ENCODE measurements at regions not wholly inside any gene's neighbourhood (a gene's known extent, or its start where the extent isn't known, plus 50 kb on each side); places are given as distances from the start of the nearest gene placed in this dataset.

DNA sequence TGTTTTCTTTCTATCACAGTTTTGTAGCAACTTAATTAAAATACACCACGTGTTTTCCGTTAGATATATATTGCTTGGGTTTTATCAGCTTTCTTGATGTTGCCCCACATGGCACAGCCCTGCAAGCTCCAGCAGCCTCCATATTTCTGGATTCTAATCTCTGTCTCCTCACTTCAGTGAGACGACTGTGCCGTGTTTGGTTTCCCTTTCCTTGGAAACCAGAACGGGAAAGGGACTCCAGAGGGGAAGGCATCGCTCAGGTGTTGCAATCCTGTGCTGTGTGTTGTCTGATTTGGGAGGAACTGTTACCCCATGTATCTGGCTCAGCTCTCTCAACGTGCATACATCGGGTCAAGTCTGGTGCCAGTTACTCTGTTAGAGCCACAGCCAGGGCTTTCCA, 464.2 kb upstream of the B3GAT1 start:
- Histone ChIP-seq H3K9me3 (no peaks in the 10 kb centered on the region), H3K36me3 (no peaks in the 10 kb centered on the region), H3K4me3 (no peak overlapping the region), H3K27me3 (no peaks in the 10 kb centered on the region), H3K27ac (no peak overlapping the region), H3K4me1 (no peaks in the 10 kb centered on the region)
- no peak for DNase-seq
- intact Hi-C loops (cut with DNase I; ENCODE audit: low total_unique reads) = no loop called here
- no peak for TF ChIP-seq POLR2A (IDR thresholded peaks at IDR 0.05)
- TF ChIP-seq, protein P1, sequence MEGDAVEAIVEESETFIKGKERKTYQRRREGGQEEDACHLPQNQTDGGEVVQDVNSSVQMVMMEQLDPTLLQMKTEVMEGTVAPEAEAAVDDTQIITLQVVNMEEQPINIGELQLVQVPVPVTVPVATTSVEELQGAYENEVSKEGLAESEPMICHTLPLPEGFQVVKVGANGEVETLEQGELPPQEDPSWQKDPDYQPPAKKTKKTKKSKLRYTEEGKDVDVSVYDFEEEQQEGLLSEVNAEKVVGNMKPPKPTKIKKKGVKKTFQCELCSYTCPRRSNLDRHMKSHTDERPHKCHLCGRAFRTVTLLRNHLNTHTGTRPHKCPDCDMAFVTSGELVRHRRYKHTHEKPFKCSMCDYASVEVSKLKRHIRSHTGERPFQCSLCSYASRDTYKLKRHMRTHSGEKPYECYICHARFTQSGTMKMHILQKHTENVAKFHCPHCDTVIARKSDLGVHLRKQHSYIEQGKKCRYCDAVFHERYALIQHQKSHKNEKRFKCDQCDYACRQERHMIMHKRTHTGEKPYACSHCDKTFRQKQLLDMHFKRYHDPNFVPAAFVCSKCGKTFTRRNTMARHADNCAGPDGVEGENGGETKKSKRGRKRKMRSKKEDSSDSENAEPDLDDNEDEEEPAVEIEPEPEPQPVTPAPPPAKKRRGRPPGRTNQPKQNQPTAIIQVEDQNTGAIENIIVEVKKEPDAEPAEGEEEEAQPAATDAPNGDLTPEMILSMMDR (IDR thresholded peaks at IDR 0.05) = no peak

DNA sequence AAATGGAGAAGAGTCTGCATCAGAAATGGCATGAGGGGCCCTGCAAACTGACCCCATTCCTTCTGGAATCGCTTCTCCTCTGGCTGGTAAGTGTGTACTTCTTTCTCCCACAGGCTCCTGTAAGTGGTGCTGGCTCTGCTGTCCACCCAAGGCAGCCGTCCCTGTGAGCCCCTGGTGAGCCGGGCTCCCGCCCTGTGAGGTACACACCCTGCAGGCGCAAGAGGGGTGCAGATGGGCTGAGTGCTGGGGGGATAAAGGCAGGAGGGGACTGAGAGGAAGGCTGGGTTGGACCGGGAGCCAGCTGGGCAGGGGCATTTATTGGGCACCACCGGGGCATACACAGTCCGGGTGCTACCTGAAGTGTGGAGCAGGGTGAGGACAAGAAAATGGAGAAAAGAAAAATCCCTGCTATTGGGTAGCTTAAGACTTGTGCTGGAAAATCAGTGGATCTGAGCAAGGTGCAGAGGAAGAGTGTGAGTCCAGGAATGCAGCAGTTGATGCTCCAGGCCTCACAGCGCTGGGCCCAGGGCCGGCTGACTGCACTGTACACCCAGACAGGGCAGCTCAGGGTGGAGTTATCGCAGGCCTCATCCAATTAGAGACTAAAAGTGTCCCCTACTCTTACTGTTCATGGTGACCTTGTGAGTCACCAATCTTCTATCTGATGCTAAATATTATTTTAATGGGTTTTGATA, 455.1 kb upstream of the B3GAT1 start:
- TF ChIP-seq, protein P1 (IDR thresholded peaks at IDR 0.05) = no peak
- TF ChIP-seq POLR2A (IDR thresholded peaks at IDR 0.05) = no peak
- DNase-seq = no peak
- intact Hi-C loops (cut with DNase I; ENCODE audit: low total_unique reads) = no loop called here
- H3K4me3 ChIP-seq = no peak overlapping the region
- H3K27ac ChIP-seq = no peak overlapping the region
- H3K4me1 ChIP-seq = no peaks in the 10 kb centered on the region
- H3K36me3 ChIP-seq = no peaks in the 10 kb centered on the region
- no peaks in the 10 kb centered on the region for H3K27me3 ChIP-seq
- no peaks in the 10 kb centered on the region for H3K9me3 ChIP-seq

DNA sequence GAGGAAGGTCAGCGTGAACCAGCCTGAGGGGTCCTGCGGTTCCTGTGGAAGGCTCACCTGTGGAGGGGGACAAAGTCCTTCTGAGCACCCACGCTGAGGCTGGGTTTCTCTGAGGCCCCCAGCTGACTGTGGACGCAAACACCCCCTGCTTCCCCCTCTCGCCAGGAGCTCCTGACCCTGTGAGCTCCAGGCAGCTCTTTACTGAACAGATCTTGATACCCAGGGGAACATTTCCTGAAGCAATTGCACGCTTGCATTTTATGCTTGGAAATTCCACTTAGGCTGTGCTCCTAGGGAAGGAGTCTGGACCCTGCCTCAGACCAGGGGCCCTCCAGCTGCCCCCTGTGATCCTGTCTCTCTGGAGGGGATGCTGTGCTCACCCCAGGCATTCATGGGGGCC, 454.2 kb upstream of the B3GAT1 start:
- Histone ChIP-seq H3K4me1 (no peaks in the 10 kb centered on the region), H3K4me3 (no peak overlapping the region), H3K9me3 (no peaks in the 10 kb centered on the region), H3K27me3 (no peaks in the 10 kb centered on the region), H3K36me3 (no peaks in the 10 kb centered on the region), H3K27ac (no peak overlapping the region)
- no peak for TF ChIP-seq POLR2A (IDR thresholded peaks at IDR 0.05)
- TF ChIP-seq, protein P1 (IDR thresholded peaks at IDR 0.05) = no peak
- DNase-seq = no peak
- intact Hi-C loops (cut with DNase I; ENCODE audit: low total_unique reads) = no loop called here

DNA sequence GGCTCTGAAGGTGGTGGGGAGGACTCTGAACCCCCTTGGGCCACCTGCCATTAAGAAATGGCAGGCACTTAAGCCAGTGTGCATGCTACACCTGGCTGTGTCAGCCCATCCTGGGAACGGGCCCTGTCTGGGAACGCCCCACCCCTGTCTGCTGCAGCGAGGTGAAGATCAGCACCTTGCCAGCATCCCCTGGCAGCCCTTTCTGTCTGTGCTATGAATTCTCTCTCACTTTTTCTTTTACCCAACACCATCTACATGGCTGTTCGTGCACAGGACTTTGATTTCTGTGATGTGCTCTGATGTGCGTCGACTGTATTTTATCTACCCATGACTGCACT, 452.9 kb upstream of the B3GAT1 start:
- no peaks in the 10 kb centered on the region for H3K27me3 ChIP-seq
- no peak overlapping the region for H3K4me3 ChIP-seq
- no peaks in the 10 kb centered on the region for H3K36me3 ChIP-seq
- intact Hi-C loops (cut with DNase I; ENCODE audit: low total_unique reads) = no loop called here
- H3K27ac ChIP-seq = no peak overlapping the region
- DNase-seq = no peak
- H3K9me3 ChIP-seq = no peaks in the 10 kb centered on the region
- no peaks in the 10 kb centered on the region for H3K4me1 ChIP-seq
- TF ChIP-seq POLR2A (IDR thresholded peaks at IDR 0.05) = no peak
- TF ChIP-seq, protein P1 (IDR thresholded peaks at IDR 0.05) = no peak

DNA sequence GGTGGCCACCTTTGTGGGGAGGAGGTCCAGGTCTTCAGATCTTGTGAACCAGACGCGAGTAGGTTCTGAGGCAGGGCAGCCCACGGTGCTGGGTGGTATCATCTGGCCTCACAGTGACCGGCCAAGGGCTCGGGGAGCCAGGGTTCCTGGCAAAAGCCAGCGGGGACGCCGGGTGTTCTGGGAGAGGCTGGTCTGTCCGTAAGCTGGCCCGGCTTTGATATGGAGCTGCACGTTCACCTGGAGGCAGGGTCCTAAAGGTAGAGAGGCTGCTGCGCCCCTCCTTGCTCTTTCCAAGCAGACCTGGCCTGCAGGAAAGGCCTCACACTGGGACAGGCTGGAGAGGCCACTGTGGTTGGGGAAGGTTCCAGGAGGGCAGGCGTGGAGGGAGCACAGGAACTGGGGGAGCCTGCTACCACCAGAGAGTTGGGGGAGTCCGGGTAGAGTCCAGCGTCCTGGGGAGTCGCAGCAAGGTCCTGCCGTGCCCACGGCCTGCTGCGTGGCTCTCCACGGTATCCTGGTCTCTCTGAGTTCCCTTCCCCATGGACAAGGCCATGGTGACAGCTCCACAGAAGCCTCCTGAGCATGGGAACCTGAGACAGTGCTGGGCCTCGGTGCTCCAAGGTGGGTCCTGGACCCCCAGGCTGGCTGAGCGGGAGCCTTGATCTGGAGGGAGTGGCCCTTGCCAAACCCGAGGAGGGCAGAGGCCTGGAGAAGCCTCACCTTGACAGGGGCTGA, 452.4 kb upstream of the B3GAT1 start:
- Histone ChIP-seq H3K27ac (no peak overlapping the region), H3K36me3 (no peaks in the 10 kb centered on the region), H3K27me3 (no peaks in the 10 kb centered on the region), H3K9me3 (no peaks in the 10 kb centered on the region), H3K4me3 (no peak overlapping the region), H3K4me1 (no peaks in the 10 kb centered on the region)
- intact Hi-C loops (cut with DNase I; ENCODE audit: low total_unique reads) = no loop called here
- TF ChIP-seq POLR2A (IDR thresholded peaks at IDR 0.05) = no peak
- TF ChIP-seq, protein P1 (IDR thresholded peaks at IDR 0.05) = no peak
- no peak for DNase-seq

All from uterus (tissue), 3 donors.